ENCODE measurements at regions not wholly inside any gene's neighbourhood (a gene's known extent, or its start where the extent isn't known, plus 50 kb on each side); places are given as distances from the start of the nearest gene placed in this dataset.

DNA sequence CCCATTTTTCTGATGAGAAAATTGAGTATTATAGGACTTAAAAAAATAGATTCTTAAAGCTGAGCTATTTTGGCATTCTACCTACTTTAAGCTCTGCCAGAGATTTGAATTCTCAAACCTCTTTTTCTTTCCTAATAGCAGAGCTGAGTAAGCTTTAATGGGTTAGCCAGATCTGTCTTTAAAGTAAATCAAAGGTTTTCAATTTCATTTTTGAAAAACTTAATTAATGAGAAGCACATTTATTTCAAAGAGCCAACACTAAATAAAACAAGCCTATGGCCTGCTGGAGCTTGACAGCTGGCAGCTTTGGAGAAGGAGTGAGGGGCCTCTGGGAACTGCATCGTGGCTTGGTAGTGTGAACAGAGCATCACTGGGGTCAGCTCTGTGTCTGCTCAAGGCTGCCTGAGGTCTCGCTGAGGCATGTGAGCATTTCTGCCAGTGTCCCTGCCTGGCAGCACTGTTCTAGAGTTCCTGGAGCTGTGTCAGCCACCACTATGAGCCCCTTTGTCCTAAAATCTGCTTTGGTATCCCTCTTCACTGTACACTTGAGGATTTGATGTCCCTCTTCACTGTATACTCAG is 50.4 kb upstream of the PRSS23 start:
- H3K27me3 Mint-ChIP-seq (ENCODE audit: insufficient read depth) = peaks cover 11% of the 10 kb centered on the region
- no peak overlapping the region for H3K27ac Mint-ChIP-seq
- no peaks in the 10 kb centered on the region for H3K4me1 Mint-ChIP-seq (ENCODE audit: low read depth)
- H3K4me3 Mint-ChIP-seq = no peak overlapping the region
- H3K9me3 Mint-ChIP-seq = no peaks in the 10 kb centered on the region
- intact Hi-C loops (cut with micrococcal nuclease) = no loop called here
- H3K36me3 Mint-ChIP-seq (ENCODE audit: low read depth) = no peaks in the 10 kb centered on the region
- DNase-seq (ENCODE audit: low spot score) = no peak

DNA sequence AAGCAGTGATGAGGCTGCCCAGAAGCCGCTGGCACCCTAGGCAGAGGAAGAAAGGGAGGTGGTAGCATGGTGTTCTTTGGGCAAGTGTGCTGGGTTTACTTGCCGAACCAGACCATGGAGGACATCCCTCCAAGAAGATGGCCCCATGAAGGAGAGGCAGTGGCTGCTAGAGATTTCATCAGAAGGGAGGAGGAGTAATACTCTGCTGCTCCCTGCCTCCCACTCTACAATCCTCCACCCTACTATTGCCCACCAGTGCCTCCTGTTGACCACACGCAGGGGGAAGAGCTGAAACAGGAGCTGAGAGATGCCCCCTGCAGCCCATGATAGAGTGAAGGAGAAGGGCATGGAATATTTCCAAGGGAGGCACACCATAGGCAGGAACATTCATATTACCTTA is 51.0 kb upstream of the PRSS23 start:
- Mint-ChIP-seq H3K27me3 (ENCODE audit: insufficient read depth) (peaks cover 11% of the 10 kb centered on the region), H3K4me1 (ENCODE audit: low read depth) (no peaks in the 10 kb centered on the region), H3K4me3 (no peak overlapping the region), H3K36me3 (ENCODE audit: low read depth) (no peaks in the 10 kb centered on the region), H3K27ac (no peak overlapping the region), H3K9me3 (no peaks in the 10 kb centered on the region)
- DNase-seq (ENCODE audit: low spot score) = no peak
- intact Hi-C loops (cut with micrococcal nuclease) = no loop called here

DNA sequence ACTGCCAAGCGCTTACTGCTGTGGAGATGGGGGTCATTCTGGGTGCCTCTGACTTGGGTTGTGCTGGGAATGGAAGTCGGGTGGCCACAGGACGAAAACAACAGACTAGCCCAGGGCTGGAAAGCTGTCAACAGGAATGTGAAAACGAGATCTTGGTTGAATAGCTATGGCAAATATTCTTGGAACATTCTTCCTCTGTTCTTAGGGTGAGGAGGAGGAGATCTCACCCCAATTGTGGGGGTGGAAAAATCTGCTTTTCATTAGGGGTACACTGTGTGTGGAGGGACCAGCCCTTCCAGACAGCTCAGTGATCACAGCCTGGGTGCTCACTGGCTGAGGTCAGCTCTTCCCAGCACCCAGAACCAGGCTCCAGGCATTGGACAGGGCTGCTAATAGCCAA is 52.0 kb upstream of the PRSS23 start:
- Mint-ChIP-seq H3K36me3 (ENCODE audit: low read depth) (no peaks in the 10 kb centered on the region), H3K27me3 (ENCODE audit: insufficient read depth) (peaks cover 11% of the 10 kb centered on the region), H3K4me3 (no peak overlapping the region), H3K9me3 (no peaks in the 10 kb centered on the region), H3K4me1 (ENCODE audit: low read depth) (peaks cover 9% of the 10 kb centered on the region), H3K27ac (no peak overlapping the region)
- no peak for DNase-seq (ENCODE audit: low spot score)
- intact Hi-C loops (cut with micrococcal nuclease) = no loop called here

- no peak for DNase-seq (ENCODE audit: low spot score)
- Mint-ChIP-seq H3K27ac (no peak overlapping the region), H3K36me3 (ENCODE audit: low read depth) (no peaks in the 10 kb centered on the region), H3K4me1 (ENCODE audit: low read depth) (peaks cover 14% of the 10 kb centered on the region), H3K9me3 (no peaks in the 10 kb centered on the region), H3K27me3 (ENCODE audit: insufficient read depth) (peaks cover 10% of the 10 kb centered on the region), H3K4me3 (no peak overlapping the region)
- intact Hi-C loops (cut with micrococcal nuclease) = no loop called here
Observed at GRCh38 chr11:86747801-86748200, 52.5 kb upstream of the PRSS23 start.

DNA sequence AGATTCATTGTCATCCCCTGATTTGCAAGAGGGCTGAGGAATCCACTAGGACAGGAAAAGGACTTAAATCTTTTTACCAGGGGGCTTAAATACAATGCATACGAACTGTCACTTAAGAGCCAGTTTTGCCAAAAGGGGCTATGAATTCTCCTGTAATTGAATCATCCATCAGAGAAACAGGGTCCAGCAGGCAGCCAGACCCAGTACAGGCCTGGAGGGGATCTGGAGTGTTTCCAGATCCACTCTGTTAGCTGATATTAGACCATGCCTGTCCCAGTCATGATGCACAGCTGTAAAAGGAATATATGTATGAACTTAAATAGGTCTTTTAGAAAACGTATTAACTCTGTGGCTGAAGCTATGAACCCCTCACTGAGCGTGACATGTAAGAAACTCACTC is 53.8 kb upstream of the PRSS23 start:
- no peak for DNase-seq (ENCODE audit: low spot score)
- H3K27ac Mint-ChIP-seq = no peak overlapping the region
- H3K9me3 Mint-ChIP-seq = no peaks in the 10 kb centered on the region
- peaks cover 27% of the 10 kb centered on the region for H3K4me1 Mint-ChIP-seq (ENCODE audit: low read depth)
- no peaks in the 10 kb centered on the region for H3K36me3 Mint-ChIP-seq (ENCODE audit: low read depth)
- intact Hi-C loops (cut with micrococcal nuclease) = no loop called here
- no peak overlapping the region for H3K4me3 Mint-ChIP-seq
- peaks cover 10% of the 10 kb centered on the region for H3K27me3 Mint-ChIP-seq (ENCODE audit: insufficient read depth)

DNA sequence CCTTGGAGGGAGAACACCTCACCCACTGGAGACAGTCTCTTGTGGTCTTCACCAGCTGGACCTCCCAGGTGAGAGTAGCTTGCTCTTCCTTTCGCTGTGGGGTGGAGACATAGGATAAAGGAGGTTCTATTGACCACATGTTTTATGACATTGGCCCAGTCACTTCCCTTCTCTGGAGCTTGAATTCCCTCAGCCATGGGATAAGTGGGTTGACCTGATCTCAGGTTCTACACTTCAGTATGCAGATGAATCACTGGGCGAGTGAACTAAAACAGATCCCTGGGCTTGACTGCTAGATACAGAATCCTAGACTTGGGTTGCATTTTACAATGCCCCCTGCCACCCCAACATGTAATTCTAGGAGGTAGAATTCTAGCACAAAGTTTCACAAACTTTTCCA is 54.8 kb upstream of the PRSS23 start:
- H3K4me1 Mint-ChIP-seq (ENCODE audit: low read depth) = peaks cover 36% of the 10 kb centered on the region
- no peaks in the 10 kb centered on the region for H3K9me3 Mint-ChIP-seq
- no peak overlapping the region for H3K4me3 Mint-ChIP-seq
- no peak overlapping the region for H3K27ac Mint-ChIP-seq
- DNase-seq (ENCODE audit: low spot score) = no peak
- peaks cover 9% of the 10 kb centered on the region for H3K27me3 Mint-ChIP-seq (ENCODE audit: insufficient read depth)
- no peaks in the 10 kb centered on the region for H3K36me3 Mint-ChIP-seq (ENCODE audit: low read depth)
- intact Hi-C loops (cut with micrococcal nuclease) = no loop called here

DNA sequence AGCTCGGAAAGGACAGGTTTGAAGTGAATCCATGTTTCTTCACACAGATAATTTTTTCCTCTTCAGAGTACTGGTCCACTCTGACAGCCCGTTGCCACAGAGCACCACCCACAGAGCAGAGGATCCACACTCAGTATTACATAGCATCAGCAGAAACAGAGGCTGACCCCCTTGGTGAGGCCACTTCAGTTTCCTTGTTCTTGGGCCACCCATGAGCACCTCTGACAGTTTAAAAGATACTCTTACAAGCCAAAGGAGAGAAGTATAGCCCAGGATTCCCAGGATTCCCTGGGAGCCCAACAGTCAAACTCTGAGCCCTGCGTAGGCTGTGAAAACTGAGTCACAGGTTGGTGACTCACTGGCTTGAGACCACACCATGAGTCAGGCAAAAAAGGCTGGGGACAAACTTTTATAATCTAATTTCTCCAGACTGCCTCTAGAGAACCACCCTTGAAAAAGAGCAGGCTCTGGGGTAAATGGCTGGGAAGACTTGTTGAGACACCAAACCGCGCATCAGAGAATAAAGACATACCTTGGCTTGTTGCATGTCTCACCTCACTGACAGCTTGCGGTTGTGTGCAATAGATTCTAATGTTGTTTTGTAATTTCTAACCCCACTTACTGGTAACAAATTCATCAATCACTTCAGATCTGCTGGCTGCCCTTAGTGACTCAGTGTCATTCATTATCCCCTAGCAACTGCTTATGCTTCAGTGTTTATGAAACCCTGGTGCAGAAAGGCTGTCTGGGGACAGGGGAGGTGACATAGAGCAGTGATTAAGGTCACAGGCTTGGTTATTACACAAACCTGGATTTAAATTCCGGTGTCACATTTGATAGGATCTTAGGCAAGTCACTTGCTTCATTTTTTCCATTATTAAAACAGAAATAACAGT is 56.9 kb upstream of the PRSS23 start:
- H3K9me3 Mint-ChIP-seq = no peaks in the 10 kb centered on the region
- H3K27me3 Mint-ChIP-seq (ENCODE audit: insufficient read depth) = peaks cover 2% of the 10 kb centered on the region
- peak overlapping the region; percentile 76 for H3K27ac Mint-ChIP-seq
- H3K36me3 Mint-ChIP-seq (ENCODE audit: low read depth) = no peaks in the 10 kb centered on the region
- no peak for DNase-seq (ENCODE audit: low spot score)
- peaks cover 41% of the 10 kb centered on the region for H3K4me1 Mint-ChIP-seq (ENCODE audit: low read depth)
- intact Hi-C loops (cut with micrococcal nuclease) = loop anchor here (1.0 to 5.0 kb wide), 7 partner anchors 55 to 450 kb away; no protein-coding TSS in a partner anchor
- no peak overlapping the region for H3K4me3 Mint-ChIP-seq

DNA sequence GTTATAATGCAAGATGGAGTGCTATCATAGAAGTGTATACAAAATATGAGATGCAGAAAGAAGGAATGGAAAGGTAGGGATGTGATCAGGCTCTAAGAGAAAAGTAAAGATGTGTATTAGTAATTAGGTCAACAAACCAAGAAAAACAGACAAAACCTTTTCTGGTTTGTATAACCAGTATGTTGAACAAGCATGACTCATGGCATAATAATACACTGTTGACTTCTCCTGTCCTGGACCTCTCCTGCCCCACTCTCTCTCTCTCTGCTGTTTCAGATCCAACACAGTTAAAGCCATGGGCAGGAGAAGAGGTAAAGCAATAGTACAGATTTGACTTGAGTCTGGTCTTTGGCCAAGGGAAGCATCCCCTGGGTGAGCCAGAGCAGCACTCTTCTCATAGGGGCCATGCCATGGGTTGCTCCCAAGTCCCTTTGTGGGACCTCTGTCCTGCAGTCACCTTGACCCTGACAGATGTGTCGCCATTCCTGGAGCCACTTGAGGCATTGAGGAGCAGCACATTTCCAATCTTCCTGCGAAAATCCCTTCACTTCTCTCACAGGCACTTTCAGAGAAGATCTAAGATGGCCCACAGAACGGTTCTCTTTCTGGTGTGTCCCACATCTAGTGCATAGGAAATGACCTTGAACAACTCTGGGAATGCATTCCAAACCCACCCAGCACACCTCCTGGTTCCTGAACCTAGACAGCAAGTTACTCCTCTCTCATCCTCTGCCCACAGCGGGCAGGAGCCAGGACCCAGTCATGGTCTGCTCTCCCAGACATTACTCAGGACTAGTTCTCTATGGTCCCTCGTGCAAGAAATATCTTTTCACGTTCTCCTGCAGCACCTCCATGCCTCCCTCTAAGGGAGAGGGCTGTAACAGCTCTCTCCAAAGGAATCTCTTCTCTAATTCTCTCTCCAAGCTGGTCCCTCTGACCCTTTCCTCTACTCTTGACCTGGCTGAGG is 58.2 kb upstream of the PRSS23 start:
- no peaks in the 10 kb centered on the region for H3K36me3 Mint-ChIP-seq (ENCODE audit: low read depth)
- peaks cover 41% of the 10 kb centered on the region for H3K4me1 Mint-ChIP-seq (ENCODE audit: low read depth)
- no peaks in the 10 kb centered on the region for H3K9me3 Mint-ChIP-seq
- H3K27me3 Mint-ChIP-seq (ENCODE audit: insufficient read depth) = no peaks in the 10 kb centered on the region
- H3K4me3 Mint-ChIP-seq = no peak overlapping the region
- intact Hi-C loops (cut with micrococcal nuclease) = loop anchor here (2.0 to 5.0 kb wide), 5 partner anchors 61 to 293 kb away; partner anchors contain the start of gene ME3
- DNase-seq (ENCODE audit: low spot score) = no peak
- no peak overlapping the region for H3K27ac Mint-ChIP-seq

DNA sequence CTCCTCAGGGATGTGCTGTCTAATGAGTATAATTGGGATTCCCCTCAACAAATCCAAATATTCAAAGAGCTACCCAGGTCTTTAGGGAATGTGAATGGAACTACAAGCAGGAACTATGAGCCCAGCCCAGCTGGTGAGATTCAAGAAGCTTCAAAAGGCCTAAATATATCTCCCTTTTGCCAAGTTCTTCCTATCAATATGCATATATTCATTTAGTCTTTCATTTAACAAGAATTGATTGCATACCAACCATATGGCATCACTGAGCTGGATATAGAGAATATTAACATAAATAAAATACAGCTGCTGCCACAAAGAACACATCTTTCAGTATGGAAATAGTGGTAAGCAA is 58.9 kb upstream of the PRSS23 start:
- intact Hi-C loops (cut with micrococcal nuclease) = loop anchor here (2.0 to 5.0 kb wide), 3 partner anchors 69 to 293 kb away; partner anchors contain the start of gene ME3
- H3K27me3 Mint-ChIP-seq (ENCODE audit: insufficient read depth) = no peaks in the 10 kb centered on the region
- H3K4me3 Mint-ChIP-seq = no peak overlapping the region
- H3K4me1 Mint-ChIP-seq (ENCODE audit: low read depth) = peaks cover 41% of the 10 kb centered on the region
- H3K9me3 Mint-ChIP-seq = no peaks in the 10 kb centered on the region
- no peak for DNase-seq (ENCODE audit: low spot score)
- no peaks in the 10 kb centered on the region for H3K36me3 Mint-ChIP-seq (ENCODE audit: low read depth)
- H3K27ac Mint-ChIP-seq = no peak overlapping the region

GRCh38 chr11:86740628-86741483 is 59.5 kb upstream of the PRSS23 start:
- DNase-seq (ENCODE audit: low spot score) = no peak
- no peaks in the 10 kb centered on the region for H3K36me3 Mint-ChIP-seq (ENCODE audit: low read depth)
- H3K27me3 Mint-ChIP-seq (ENCODE audit: insufficient read depth) = no peaks in the 10 kb centered on the region
- peaks cover 41% of the 10 kb centered on the region for H3K4me1 Mint-ChIP-seq (ENCODE audit: low read depth)
- H3K27ac Mint-ChIP-seq = no peak overlapping the region
- no peak overlapping the region for H3K4me3 Mint-ChIP-seq
- H3K9me3 Mint-ChIP-seq = no peaks in the 10 kb centered on the region
- intact Hi-C loops (cut with micrococcal nuclease) = loop anchor here (2.0 to 5.0 kb wide), 3 partner anchors 68 to 292 kb away; partner anchors contain the start of gene ME3

DNA sequence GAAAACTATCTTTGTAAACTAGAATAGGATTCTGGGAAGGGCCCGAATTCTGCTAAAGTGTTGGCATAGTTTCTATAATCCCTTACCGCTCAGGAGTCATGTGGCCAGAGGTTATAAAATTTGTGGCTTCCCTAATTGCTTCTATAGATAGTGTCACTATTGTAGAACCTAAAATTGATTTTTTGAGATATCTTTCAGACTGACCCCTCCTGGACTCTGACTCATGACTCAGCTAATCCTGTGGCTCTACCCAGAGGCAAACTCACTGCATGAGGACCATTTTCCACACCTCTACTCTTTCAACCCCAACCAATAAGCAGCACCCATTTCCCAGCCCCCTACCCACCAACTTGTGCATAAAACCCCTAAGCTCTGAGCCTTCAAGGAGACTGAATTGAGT is 61.8 kb upstream of the PRSS23 start:
- H3K9me3 Mint-ChIP-seq = no peaks in the 10 kb centered on the region
- no peaks in the 10 kb centered on the region for H3K36me3 Mint-ChIP-seq (ENCODE audit: low read depth)
- H3K27me3 Mint-ChIP-seq (ENCODE audit: insufficient read depth) = no peaks in the 10 kb centered on the region
- H3K4me1 Mint-ChIP-seq (ENCODE audit: low read depth) = peaks cover 35% of the 10 kb centered on the region
- no peak for DNase-seq (ENCODE audit: low spot score)
- no peak overlapping the region for H3K27ac Mint-ChIP-seq
- H3K4me3 Mint-ChIP-seq = no peak overlapping the region
- intact Hi-C loops (cut with micrococcal nuclease) = no loop called here

- Mint-ChIP-seq H3K4me1 (ENCODE audit: low read depth) (peaks cover 27% of the 10 kb centered on the region), H3K27ac (no peak overlapping the region), H3K4me3 (no peak overlapping the region), H3K9me3 (no peaks in the 10 kb centered on the region), H3K36me3 (ENCODE audit: low read depth) (no peaks in the 10 kb centered on the region), H3K27me3 (ENCODE audit: insufficient read depth) (no peaks in the 10 kb centered on the region)
- intact Hi-C loops (cut with micrococcal nuclease) = no loop called here
- DNase-seq (ENCODE audit: low spot score) = no peak
Observed at GRCh38 chr11:86737737-86738136, 62.6 kb upstream of the PRSS23 start.

All from activated T-helper 1 cell treated with anti-CD3 and anti-CD28 coated beads, Interleukin-12 subunit alpha, Interleukin-12 subunit beta, Interleukin-2, Interleukin-4 antibody, amounts not matched to agents 30 ng/mL and 10 ng/mL and 1 ng/mL, durations not matched to agents 14 hours and 24 hours and 36 hours (primary cell).